HPDE6-E6E7 (cell line): ENCODE measurements at regions not wholly inside any gene's neighbourhood (a gene's known extent, or its start where the extent isn't known, plus 50 kb on each side); places are given as distances from the start of the nearest gene placed in this dataset.

Source experiments
- DNase-seq: peaks from one replicate; pipeline ENCODE4 v3.0.0; 2011; ENCODE audit warnings: missing footprints; ENCODE audit errors: extremely low spot score

GRCh38 chr1:244346972-244347618 is 104.6 kb downstream of the ADSS2 start:
- no peak for DNase-seq

- no peak for DNase-seq
Measured at GRCh38 chr1:244347942-244348341, 103.8 kb downstream of the ADSS2 start.

- DNase-seq = no peak
Measured at GRCh38 chr1:244349103-244349531, 102.6 kb downstream of the ADSS2 start.

- DNase-seq = no peak
Measured at GRCh38 chr1:244349581-244350001, 102.1 kb downstream of the ADSS2 start.

- no peak for DNase-seq
Measured at GRCh38 chr1:244350027-244350426, 101.7 kb downstream of the ADSS2 start.

GRCh38 chr1:244352156-244352830 is 99.4 kb downstream of the ADSS2 start:
- no peak for DNase-seq

GRCh38 chr1:244353551-244354091 is 98.1 kb downstream of the ADSS2 start:
- peak; percentile 93 for DNase-seq

GRCh38 chr1:244354810-244355278 is 96.9 kb downstream of the ADSS2 start:
- DNase-seq = no peak

- DNase-seq = no peak
Measured at GRCh38 chr1:244356376-244356775, 95.3 kb downstream of the ADSS2 start.
